ENCODE measurements at regions not wholly inside any gene's neighbourhood (a gene's known extent, or its start where the extent isn't known, plus 50 kb on each side); places are given as distances from the start of the nearest gene placed in this dataset.

- ChIA-PET CTCF (ENCODE audit: low intra/inter-chr PET ratio, low total read pairs) (no interaction called here), POLR2A (interaction anchor here (1.2 to 5.6 kb wide), 4 partner anchors 16 to 96 kb away, joined by 3 to 282 read pairs (median 31); partner anchors contain the start of gene SERTAD2)
- no peak overlapping the region for H3K9ac ChIP-seq (ENCODE audit: insufficient read depth, low read depth, low read length)
- peaks cover 49% of the 10 kb centered on the region for H3K4me1 ChIP-seq (ENCODE audit: insufficient read depth, low read length)
- FAIRE-seq (no peak), ATAC-seq (no peak), DNase-seq (ENCODE audit: low spot score) (no peak)
- peak overlapping the region in 2 of 3 experiments; percentile 29 to 93; a peak in 3 of 6 replicates for H3K4me3 ChIP-seq (replicated peaks in 1 of 3; ENCODE audit: insufficient read depth in 1 of 3, low read depth in 2 of 3, low read length in 3 of 3)
- peak overlapping the region; percentile 16 for H3K27ac ChIP-seq (ENCODE audit: extremely low read length, insufficient read depth, low read length)
- in situ Hi-C loops (cut with HindIII; ENCODE audit: extremely low pct_ligation_motif_present, low pct_unique_long_range_greater_than_20kb) (no loop called here), intact Hi-C loops (cut with micrococcal nuclease; ENCODE audit: unreplicated experiment) (no loop called here)
- no peaks in the 10 kb centered on the region for H3K9me3 ChIP-seq (ENCODE audit: low read length)
- no peaks in the 10 kb centered on the region for H3K36me3 ChIP-seq (replicated peaks in 1 of 2; ENCODE audit: control insufficient read depth in 1 of 2, insufficient read depth in 2 of 2, low read length in 2 of 2)
- peak overlapping the region; percentile 79 for H3K4me2 ChIP-seq (ENCODE audit: low read depth, low read length)
- BruUV-seq (replicated peaks) = no TSS peak
- no peak overlapping the region for H2AFZ ChIP-seq (ENCODE audit: low read length)
- H3K27me3 ChIP-seq (ENCODE audit: control insufficient read depth in 1 of 2, insufficient read depth in 2 of 2, low read length in 2 of 2) = no peaks in the 10 kb centered on the region; a peak in 1 of 5 replicates
- 46% methylated on average over 2 of the region's 2 CpGs for WGBS (ENCODE audit: low lambda C conversion rate)
- H3K79me2 ChIP-seq (ENCODE audit: insufficient read depth, low read length) = peaks cover 9% of the 10 kb centered on the region
- no peaks in the 10 kb centered on the region for H4K20me1 ChIP-seq (ENCODE audit: insufficient read depth, low read length)
- TF ChIP-seq ZNF605 (CRISPR knock-in tag; IDR thresholded peaks at IDR 0.05) (0 out of 2 replicates have a peak, but pooled peaks have one; percentile 29), ZNF790 (CRISPR knock-in tag; IDR thresholded peaks at IDR 0.05; ENCODE audit: borderline replicate concordance) (no peak), ZMYM2 (CRISPR knock-in tag; IDR thresholded peaks at IDR 0.05) (0 out of 2 replicates have a peak, but pooled peaks have one; percentile 16)
- TF ChIP-seq, protein P1, sequence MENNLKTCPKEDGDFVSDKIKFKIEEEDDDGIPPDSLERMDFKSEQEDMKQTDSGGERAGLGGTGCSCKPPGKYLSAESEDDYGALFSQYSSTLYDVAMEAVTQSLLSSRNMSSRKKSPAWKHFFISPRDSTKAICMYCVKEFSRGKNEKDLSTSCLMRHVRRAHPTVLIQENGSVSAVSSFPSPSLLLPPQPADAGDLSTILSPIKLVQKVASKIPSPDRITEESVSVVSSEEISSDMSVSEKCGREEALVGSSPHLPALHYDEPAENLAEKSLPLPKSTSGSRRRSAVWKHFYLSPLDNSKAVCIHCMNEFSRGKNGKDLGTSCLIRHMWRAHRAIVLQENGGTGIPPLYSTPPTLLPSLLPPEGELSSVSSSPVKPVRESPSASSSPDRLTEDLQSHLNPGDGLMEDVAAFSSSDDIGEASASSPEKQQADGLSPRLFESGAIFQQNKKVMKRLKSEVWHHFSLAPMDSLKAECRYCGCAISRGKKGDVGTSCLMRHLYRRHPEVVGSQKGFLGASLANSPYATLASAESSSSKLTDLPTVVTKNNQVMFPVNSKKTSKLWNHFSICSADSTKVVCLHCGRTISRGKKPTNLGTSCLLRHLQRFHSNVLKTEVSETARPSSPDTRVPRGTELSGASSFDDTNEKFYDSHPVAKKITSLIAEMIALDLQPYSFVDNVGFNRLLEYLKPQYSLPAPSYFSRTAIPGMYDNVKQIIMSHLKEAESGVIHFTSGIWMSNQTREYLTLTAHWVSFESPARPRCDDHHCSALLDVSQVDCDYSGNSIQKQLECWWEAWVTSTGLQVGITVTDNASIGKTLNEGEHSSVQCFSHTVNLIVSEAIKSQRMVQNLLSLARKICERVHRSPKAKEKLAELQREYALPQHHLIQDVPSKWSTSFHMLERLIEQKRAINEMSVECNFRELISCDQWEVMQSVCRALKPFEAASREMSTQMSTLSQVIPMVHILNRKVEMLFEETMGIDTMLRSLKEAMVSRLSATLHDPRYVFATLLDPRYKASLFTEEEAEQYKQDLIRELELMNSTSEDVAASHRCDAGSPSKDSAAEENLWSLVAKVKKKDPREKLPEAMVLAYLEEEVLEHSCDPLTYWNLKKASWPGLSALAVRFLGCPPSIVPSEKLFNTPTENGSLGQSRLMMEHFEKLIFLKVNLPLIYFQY (CRISPR knock-in tag; IDR thresholded peaks at IDR 0.05; ENCODE audit: borderline replicate concordance) = 0 out of 2 replicates have a peak, but pooled peaks have one; percentile 25
These were observed 94.8 kb upstream of the SERTAD2 start for GRCh38 chr2:64748561-64748960.

All from HepG2 (cell line).